HTR-8/SVneo (cell line): ENCODE measurements at regions not wholly inside any gene's neighbourhood (a gene's known extent, or its start where the extent isn't known, plus 50 kb on each side); places are given as distances from the start of the nearest gene placed in this dataset.
"Not testable (repeated sequence)": the region's sequence is repeated elsewhere in the genome, so short reads cannot be mapped to it uniquely, and the experiment has no call there.

ENCODE experiments used
- DNase-seq: peaks from one replicate; pipeline ENCODE4 v3.0.0; 2011; ENCODE audit warnings: low spot score, mixed read lengths; ENCODE audit not compliant: insufficient read length
- FAIRE-seq: peaks from 2 replicates; lab custom pipeline; 2011; peaks lifted over from hg19 to GRCh38; lab: Jason Lieb, UNC

DNA sequence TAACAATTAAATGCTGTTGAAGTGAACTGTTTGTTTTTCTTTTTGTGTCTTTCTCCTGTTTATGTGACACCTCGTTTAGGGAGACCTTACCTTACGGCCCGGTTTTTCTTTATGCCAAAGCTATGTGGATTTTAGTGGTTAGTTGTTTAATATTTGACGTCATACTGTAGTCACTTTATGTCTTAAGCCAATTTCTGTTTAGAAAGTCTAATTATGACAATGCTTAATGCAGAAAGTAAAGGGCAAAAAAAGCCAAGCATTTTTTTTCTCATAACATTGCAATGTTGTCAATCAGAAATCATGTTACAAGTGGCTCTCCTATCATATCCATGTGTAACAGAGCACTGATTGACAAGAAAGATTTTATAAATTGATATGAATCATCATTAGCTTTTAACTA, 442.5 kb upstream of the ARRDC3 start:
- no peak for FAIRE-seq
- no peak for DNase-seq

DNA sequence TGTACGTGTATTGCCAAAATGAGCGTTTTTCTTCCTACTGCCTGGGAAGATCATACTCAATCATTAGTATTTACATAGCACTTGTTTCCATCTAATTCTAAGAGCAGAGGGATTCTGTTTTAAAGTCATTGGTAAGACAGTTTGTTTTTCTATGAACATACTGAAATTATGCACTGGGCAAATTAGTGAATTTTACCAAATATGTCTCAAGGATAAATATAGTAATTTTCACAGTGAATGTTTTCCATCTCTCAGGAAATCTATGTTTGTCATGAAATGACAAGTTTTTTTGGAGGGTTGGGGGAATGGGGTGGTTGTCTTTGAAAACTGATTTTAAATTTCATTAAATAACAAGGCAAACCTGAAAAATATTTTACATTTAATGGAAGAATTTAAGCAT, 441.3 kb upstream of the ARRDC3 start:
- DNase-seq: no peak
- FAIRE-seq: no peak

DNA sequence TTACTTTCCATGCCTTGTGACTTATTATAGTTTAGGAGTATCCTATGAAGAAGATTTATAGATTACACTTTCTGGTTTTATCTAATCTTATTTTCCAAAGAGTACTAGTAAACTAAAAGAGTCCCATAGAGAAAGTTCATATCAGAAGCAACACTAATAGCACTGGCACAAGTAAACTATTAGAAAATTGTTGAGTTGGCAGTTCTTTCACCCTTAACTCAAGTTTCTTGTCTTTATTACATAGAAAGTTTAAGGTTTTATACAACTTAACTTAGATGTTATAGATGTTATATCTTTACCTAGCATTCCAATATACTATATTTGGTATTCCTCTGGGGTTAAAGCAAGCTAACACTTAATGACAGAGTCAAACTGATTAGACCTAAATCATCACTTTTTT, 437.8 kb upstream of the ARRDC3 start:
- DNase-seq: no peak
- no peak for FAIRE-seq

DNA sequence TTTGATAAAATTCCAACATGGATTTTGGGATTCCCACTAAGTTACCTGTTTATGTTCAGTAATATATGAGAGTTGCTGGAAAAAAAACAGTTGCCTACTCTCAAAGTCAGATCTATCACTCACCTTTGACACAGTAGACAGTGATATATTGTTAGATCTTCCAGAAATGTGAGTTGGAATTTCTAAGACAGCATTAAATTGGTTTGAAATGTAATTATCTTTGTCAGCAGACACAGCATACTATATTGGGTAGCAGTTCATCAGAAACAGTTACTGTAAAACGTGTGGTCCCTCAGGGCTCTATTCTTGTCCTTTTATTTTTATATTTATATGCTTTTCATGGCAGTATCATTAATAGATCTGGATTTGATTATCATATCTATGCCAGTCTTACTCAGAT, 433.6 kb upstream of the ARRDC3 start:
- FAIRE-seq (no peak), DNase-seq (no peak)

DNA sequence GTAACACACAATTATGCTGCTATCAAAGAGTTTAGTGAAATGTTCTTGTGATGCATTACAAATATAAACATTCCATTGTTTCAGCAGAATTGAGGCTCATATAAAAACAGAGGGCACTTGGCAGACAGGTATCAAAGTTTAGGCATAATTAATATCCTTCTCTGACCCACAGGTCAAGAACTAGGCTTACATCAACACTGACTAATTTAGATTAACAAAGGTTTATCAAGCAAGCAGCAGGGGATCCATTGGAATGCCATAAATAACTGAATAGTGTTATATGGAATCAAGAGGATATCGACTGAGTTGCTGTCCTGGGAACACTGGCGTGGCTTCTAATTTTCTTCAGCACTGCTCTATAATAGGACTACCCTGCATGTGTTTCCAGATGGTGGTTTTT, 414.5 kb upstream of the ARRDC3 start:
- DNase-seq (no peak), FAIRE-seq (no peak)

DNA sequence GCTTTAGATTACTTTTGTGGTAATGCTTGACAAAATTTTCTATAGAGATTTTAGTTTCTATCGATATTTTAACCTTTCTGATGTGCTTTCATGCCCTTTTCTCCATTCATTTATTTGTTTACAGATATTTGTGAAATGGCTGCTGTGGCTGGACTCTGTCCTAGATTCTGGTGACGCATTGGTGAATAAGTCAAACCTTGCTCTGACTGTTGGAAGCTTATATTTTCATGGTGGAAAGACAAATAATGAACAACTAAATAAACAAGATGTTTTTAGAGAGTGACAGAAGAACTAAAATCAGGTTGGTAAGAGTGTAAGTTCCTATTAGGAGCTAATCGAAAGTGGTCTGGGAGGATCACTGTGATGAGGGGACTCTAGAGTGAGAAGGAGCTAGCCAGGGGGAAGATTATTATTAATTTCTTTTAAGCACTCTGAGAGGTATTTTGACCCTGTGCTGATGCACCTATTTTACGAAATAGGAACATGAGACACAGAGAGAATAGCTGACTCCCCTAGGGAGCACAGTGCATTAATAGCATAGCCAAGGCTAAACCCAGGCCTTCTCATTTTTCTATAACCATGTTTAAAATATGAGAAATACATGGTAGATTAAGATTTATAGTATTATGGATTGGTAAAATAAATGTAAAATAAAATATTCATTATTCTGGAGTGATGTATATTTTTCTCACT, 411.9 kb upstream of the ARRDC3 start:
- DNase-seq (no peak), FAIRE-seq (no peak)

DNA sequence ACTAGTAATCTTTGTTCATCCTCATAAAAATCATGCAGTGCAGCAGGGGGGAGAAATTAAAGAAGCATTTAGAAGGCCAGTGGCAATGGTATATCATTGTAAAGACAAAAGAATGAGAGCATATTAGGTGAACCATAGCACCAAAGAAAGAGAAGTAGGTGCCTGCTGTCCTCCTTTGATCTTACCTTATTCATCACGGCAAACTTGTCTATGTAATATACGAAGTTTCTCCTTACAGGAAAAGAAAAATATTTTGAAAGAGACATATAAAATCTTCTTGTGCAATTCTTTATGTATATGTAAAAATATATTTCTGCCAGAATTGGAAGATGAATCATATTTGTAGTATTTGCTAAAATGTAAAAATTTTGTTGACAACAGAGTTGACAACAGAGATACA, 411.3 kb upstream of the ARRDC3 start:
- DNase-seq (no peak), FAIRE-seq (no peak)

DNA sequence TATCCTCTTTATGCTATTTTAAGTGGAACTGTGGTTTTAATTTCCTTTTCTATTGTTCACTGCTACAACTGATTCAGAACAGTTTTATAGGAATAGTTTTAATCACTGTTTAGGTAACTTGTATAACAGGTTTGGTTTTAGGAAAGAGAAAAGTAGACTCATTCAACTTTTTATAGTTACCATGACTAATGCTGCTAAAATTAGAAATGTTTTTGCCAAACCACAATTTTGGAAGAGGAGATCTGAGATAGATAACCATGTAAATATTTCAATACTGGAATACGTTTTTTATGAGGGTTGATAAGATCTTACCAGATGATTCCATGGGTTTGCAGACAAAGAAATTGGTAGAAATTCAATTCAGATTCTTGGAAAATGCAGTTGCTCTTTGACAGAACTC, 404.6 kb upstream of the ARRDC3 start:
- no peak for FAIRE-seq
- no peak for DNase-seq

DNA sequence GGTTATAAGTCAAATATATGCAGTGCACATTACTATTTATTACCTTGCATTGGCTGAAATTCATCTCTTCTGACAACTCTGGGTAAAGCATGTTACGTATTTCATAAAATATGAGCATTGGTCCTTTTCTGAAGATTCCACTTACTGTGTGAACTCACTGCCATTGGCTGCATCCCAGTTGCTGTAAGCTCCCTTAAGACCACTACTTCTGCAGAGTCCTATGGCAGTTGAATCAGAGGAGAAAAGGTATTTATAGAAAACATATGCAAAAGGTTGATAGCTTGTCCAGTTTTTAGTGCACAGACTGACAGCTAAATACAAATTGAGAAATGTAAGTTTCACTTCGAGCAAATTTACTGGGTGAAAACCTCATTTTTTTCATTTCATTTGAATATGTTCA, 394.6 kb upstream of the ARRDC3 start:
- no peak for FAIRE-seq
- no peak for DNase-seq

DNA sequence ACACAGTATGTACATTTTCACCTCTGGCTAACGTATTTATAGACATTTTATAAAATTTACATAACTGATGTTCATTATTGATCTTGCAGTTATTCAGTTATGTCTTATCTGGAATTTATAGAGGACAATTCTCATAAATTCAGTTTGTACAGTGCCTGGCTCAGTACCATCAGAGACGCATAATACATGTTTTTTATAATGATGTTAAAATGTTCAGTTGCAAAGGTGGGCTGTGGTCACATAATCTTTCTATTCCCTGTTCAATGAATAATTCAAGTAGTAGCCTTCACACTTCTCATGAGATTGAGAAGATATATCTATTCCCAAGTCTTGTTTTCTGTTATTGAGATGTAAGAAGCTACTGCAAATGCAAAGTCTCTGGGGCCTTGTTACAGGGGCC, 393.1 kb upstream of the ARRDC3 start:
- FAIRE-seq (no peak), DNase-seq (no peak)

DNA sequence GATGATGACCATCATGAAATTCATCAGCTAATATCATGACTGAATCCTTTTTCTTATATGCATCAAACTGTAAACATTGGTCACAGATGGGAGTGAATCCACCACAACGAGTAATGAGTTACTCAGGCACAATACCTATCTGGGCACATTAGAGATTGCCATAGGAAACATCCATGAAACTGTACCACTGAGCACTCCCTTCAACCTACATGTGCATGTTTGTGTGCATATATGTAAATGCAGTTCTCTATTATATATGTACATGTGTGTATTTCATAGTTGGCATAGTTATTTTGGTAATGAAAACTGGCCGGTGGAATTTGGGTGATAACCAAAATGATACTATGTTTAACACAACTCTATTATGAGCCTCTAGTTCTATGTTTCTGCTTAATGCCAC, 387.3 kb upstream of the ARRDC3 start:
- FAIRE-seq: no peak
- DNase-seq: no peak

DNA sequence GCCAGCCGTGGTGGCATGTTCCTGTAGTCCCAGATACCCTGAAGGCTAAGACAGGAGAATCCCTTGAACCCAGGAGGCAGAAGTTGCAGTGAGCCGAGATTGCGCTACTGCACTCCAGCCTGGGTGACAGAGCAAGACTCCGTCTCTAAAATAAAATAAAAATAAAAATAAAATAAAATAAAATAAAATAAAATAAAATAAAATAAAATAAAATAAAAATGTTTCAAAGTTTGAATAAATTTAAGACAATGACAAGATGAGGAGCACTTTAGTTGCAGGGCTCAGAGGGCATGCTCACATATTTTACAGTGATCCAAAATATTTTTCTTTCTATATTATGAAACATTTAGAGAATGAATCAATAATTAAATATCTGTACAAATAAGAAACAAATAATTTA, 374.3 kb upstream of the ARRDC3 start:
- not testable (repeated sequence) for FAIRE-seq, DNase-seq

DNA sequence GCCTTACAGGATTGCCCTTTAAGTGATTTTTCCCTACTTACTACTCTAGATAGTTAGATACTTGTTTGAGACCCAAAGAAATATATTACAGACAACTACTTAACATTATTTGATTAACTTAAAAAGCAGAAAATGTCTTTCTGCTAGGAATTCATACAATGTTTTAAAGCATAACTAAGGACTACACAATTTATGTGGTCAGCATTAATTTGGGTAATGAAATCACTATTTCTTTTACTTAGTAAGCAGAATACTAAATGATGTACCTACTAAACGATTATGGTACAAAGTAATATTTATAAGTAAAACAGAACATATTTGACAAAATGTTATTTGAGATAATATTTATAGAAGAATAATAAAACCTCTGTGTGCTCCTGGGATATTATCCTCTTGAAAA, 371.9 kb upstream of the ARRDC3 start:
- no peak for DNase-seq
- FAIRE-seq: no peak

DNA sequence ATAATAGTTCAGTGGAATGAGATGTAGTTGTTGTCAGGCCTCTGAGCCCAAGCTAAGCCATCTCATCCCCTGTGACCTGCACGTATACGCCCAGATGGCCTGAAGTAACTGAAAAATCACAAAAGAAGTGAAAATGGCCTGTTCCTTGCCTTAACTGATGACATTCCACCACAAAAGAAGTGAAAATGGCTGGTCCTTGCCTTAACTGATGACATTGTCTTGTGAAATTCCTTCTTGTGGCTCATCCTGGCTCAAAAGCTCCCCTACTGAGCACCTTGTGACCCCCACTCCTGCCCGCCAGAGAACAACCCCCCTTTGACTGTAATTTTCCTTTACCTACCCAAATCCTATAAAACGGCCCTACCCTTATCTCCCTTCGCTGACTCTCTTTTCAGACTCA, 361.4 kb upstream of the ARRDC3 start:
- DNase-seq, FAIRE-seq: not testable (repeated sequence)

DNA sequence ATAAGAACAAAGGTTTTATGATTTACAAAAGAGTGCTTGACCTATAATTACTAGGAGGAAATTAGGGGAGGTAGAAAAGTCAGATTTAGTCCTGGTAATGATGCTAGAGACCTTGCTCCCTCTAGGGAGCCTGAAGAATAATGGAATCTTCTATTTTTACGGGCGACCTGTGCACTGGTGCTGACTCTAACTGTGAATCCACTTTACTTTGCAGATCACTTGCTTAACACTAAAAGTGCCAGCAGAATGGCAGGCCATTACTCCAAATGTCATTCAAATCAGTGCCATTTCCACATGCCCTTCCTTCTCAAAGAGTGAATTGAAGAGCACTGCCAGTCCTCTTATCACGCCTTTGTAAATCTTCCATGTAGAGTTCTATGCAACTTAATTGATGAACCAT, 359.4 kb upstream of the ARRDC3 start:
- no peak for DNase-seq
- no peak for FAIRE-seq

DNA sequence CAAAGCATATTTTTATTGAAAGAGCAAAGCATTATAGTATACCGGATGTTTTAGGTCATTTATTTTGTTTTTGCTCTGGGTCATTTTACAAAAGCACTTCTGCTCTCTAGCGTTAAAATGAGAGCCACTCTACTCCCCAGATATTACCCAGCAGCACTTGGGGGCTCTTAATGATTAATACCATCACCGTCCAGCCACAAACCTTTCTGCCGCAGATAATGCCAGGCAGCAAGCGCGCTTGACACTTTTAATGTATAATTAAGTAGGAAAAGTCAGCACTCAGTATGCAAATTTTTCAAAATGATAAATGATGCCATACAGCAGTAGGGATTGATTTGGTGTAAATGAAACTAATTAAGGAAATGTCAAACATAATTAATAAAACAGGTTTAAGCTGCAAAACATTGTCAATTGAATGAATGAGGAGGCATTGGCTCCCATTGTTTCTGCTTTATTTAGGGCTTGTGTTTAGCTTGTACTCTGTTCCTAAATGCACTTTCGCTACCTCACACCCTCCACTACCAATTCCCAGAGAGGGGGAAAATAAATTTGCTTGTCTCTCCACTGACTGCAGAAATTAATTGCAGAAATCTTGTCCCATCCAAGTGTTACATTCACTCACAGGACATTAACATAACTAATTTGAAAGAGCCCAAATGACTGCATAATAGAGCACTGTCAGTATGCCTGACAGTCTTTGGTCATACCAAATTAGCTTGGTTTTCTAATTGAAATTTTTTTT, 358.8 kb upstream of the ARRDC3 start:
- FAIRE-seq: no peak
- no peak for DNase-seq

DNA sequence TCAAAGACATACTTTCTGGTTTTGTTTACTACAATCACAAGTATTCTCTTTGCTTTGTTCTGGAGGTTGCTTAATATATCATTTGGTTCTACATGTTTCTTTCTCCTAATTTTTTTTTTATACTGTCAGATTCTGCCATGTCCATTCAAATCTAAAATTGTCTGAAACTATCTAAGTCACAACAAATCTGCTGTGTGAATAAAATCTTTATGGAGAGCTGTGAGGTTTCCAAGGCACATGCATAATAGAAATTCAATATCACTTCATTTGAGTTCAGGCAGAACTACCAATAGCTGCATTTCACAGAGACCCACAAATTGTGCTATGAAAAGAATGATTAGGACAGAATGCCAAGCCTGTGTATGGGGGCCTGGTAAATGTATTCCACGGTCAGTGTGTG, 346.9 kb upstream of the ARRDC3 start:
- no peak for FAIRE-seq
- no peak for DNase-seq

DNA sequence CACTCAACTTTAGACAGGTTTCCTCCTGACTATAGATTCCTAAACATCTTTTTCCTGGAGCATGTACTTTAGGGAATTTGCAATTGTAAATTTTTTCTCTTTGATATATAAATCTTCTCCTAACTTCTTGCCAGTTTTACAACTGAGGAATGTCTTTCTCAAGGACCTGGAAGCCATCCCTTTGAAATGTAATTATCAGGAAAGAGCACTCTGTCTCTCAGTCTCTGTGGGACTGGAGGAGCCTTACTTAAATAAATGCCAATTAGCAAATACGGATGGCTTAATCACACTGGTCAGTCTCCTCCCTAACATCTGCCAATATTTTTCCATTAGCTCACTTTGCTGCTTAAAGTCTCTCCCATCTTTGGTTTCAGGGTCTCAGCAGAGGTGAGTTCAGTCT, 344.3 kb upstream of the ARRDC3 start:
- DNase-seq (no peak), FAIRE-seq (no peak)

DNA sequence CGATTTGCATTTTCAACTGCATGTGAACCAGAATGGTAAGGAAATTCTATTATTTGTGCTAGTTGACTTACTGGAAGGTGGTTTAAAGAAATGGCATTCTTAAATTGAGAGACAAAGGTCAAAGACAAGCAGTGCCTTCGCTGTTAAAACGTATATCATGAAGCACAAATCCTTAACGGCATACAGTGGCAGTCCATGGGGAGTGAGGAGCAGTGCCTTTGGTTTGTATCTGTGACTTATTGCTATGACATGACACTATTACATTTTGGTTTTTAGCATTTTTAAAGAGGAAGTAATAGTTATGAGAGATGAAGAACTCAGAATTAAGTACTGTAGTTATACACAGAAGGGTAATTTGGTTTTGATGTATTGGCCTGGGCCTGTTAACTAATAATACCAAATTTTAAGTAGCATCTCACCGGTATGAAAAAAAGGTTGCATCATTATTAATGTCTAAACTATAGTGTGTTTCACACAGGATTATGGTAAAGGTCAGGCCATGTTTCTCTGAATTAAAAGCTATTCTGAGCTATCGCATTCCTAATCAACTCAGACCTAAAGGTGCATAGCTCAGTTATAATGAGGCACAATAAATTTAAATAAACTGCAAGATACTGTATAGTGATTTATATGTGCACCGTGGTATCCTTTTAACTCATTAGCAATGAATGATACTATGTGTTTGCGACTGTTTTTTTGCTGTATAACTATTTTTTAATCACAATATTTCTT, 339.8 kb upstream of the ARRDC3 start:
- no peak for DNase-seq
- no peak for FAIRE-seq

DNA sequence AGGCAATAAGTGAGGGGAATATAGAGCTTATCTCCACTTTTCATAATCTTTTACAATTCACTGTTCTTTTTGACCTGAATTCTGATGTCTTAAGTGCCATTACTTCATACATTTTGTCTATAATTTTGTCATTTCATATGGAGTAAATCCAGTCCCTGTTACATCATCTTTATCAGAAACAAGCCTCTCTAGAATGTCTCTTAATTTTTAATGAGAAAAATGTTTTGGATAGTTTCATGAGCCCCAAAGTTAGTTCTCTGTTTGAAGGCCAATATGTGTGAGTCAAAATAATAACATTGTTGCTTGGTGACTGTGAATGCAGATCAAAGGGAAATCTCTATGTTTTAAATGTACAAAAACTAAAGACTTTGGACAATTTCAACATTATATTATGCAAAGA, 329.6 kb upstream of the ARRDC3 start:
- DNase-seq (no peak), FAIRE-seq (no peak)

DNA sequence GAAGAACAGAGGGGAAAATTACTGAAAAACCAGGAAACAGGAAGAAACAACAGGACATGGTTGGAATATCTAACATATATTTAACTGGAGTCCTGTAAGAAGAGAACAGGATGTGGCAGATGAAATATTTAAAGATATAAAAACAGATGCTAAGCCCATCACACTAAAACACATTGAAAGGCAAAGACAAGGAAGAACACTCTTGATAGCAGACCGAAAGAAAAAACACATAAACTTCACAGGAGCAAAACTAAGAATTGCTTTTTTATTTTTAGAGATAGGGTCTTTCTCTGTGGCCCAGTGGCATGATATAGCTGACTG, 324.4 kb upstream of the ARRDC3 start:
- FAIRE-seq (no peak), DNase-seq (no peak)
